GM12801 (cell line): ENCODE measurements at regions not wholly inside any gene's neighbourhood (a gene's known extent, or its start where the extent isn't known, plus 50 kb on each side); places are given as distances from the start of the nearest gene placed in this dataset.

ENCODE experiments used
- TF ChIP-seq, protein P1 (sequence below): IDR thresholded peaks from one replicate; pipeline ENCODE4 v1.5.1; 2011; ENCODE audit warnings: control low read depth; ENCODE audit not compliant: insufficient read length; ENCODE audit errors: extremely low read depth

DNA sequence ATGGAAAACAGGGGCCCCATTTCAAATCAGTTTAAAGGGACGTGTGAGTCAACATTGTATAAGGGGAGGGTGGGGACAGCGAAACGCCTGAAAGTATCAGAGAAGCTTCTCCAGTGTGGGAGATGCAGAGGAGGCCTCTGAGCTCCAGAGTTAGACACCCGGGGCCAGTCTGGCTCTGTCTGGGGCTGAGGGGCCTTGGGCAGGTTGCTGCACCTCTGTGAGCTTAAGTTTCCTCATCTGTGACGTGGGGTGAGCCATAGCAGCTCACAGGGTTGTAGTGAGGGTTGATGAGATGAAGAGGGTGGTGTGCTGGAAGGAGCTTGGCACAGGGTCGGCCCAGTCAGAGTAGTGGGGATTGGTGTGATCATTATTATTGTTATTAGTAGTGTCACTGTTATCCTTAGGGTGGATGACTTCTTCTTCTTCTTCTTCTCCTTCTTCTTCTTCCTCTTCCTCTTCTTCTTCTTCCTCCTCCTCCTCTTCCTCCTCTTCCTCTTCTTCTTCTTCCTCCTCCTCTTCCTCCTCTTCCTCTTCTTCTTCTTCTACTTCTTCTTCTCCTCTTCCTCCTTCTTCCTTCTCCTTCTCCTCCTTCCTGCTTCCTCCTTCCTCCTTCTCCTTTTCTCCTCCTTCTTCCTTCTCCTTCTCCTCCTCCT, 282.0 kb downstream of the PTPRU start:
- TF ChIP-seq, protein P1, sequence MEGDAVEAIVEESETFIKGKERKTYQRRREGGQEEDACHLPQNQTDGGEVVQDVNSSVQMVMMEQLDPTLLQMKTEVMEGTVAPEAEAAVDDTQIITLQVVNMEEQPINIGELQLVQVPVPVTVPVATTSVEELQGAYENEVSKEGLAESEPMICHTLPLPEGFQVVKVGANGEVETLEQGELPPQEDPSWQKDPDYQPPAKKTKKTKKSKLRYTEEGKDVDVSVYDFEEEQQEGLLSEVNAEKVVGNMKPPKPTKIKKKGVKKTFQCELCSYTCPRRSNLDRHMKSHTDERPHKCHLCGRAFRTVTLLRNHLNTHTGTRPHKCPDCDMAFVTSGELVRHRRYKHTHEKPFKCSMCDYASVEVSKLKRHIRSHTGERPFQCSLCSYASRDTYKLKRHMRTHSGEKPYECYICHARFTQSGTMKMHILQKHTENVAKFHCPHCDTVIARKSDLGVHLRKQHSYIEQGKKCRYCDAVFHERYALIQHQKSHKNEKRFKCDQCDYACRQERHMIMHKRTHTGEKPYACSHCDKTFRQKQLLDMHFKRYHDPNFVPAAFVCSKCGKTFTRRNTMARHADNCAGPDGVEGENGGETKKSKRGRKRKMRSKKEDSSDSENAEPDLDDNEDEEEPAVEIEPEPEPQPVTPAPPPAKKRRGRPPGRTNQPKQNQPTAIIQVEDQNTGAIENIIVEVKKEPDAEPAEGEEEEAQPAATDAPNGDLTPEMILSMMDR, result no peak

DNA sequence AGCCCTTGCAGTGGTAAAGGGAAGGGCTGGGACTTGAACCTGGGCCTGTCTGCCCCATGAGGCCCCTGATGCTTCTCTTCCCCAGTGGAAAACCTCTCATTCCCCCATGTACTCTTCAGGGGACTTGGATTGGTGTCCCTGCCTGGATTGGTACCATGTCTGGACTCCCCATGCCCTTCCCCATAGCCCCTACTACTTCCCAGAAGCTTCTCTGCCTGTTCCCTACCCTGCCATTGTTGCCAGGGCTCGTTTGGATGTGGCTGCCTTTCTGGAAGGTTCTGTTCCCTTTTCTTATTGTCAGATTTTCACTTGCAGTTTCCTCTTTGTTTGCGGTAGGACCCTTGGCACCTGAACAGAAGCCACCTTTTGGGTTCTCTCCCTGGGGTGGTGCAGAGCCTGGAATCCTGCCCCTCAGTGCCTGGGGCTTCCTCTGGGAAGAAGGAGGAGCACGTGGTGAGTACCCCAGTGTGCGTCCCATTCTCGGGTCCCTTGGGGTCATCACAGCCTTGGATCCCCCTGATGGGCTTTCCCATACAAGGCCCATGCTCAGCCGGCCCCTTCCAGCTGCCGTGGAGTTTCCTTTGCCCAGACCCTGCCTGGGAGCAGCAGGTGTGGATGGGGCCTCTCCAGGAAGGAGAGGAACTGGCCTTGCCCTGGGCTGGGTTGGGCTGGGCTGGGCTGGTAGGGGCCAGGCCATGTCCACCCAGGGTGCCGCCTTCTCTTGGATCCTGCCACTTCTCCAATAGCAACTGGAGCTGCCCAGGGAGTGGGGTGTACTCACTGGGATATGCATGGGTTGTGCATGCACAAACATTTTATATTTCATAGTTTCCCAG, 281.1 kb downstream of the PTPRU start:
- TF ChIP-seq, protein P1, result no peak

DNA sequence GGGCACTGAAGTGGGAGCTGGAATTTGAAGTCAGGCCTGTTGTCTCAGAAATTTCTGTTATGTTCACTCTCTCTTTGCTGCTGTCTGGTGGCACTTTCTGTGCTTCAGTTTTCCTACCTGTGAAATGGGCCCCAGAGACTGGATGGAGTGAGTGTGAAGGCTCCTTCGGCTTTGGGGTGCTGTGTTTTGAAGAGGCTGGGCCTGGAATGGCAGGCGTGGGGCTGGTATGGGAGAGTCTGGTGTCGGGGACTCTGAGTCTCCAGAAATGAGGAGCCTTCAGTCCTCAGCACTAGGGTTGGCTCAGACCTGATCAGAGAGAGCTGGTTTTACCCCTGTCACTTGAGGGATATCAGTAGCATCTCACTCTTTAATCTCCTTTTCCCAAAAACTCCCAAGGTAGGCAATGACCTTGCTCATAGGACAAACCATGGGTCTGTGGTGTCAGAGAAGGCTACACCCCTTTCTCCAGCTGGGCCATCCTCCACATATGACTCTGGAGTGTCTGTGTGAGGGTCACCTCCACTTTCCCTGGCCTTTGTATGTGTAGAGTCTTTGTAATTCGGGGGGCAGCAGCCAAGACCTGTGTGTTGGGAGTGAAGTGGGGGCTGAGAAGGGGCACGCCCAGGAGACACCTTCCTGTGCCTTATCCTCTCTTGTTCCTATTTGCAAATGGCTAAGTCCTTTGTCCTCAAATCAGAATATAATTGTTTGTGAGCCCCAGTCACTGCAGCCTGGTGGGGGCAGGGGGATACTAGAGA, 279.9 kb downstream of the PTPRU start:
- TF ChIP-seq, protein P1, result no peak

DNA sequence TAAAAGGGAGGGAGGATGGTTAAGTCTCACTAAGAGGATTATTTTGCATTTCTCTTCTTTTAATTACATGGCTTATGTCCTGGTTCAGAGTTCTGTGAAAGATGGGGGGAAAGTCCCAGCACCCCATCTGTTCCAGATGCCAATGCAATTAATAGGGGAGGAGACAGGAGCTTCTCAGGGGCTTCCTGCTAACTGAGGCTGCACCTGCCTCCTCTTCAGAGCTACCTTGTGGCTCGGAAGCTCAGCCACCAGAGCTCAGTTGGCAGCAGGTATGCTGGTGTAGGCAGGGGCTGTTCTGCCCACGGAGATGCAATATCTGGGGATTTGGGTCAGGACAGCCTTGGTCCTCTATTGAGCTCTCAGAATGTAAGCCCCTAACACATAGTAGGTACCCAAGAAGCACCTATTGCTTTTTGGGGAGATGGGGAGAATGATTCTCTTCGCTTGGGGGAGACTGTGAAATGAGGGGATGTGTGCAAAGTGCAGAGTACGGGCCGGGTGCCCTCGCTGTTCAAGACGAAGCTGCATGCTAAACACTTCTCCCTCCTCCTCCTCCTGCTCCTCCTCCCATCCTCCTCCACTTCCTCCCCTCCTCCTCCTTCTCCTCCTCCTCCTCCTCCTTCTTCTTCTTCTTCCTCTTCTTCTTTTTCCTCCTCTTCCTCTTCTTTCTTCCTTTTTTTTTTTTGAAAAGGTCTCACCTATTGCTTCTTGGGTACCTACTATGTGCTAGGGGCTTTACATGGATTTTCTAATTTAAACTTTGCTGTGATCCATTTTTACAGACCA, 279.0 kb downstream of the PTPRU start:
- TF ChIP-seq, protein P1, result no peak

DNA sequence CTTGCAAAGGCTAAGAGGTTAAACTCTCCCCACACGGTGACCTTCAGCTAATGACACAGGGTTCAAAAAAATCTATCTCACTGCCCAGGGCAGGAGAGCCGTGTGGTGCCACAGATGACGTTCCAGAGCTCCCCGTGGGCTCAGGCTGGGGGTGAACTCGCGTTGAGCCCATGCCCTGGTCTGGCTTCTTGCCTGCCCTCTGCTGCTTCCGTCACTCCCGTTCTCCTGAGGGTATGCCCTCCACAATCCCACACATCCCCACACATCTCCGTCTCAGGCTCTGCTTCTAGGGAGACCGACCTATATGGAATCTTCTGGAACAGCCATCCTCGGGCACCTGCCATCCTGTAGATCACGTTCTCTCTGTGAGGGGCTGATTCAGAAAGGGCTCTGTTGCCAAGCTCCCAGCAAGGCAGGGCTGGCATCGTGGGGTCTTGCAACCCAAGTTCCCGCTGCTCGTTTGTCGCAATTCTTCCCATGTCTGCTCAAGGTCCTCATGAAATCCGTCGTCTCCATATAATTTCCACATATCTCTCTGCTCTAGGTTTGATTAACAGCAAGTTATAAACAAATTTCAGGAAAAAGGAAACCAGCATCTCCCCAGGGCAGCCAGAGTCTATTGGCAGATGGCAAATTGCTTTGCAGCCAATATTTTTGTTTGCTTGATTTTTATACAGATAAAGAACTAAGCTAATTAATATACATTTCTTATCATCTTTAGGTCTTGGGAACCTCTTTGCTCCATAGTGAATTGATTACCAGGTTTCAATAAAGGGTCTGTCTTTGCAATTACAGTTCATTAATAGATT, 278.2 kb downstream of the PTPRU start:
- TF ChIP-seq, protein P1, result no peak

DNA sequence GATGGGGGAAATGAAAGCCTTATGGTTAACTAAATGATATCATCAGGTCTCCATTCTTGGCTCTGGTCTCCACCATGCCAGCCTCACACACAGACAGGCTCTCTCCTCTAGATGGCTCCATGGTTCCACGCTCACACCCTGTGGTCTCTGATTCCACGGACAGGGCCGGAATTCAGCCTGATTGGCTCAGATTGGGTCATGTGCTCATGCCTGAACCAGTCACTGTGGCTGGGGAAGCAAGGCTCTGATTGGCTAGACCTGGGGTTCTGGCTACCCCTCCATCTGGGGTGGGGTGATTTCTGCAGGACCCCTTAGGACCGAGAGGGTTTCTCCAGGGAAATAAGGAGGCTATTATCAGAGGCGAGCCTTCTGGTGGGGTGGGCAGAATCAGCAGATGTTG, 277.0 kb downstream of the PTPRU start:
- TF ChIP-seq, protein P1, result no peak
